ENCODE measurements at regions not wholly inside any gene's neighbourhood (a gene's known extent, or its start where the extent isn't known, plus 50 kb on each side); places are given as distances from the start of the nearest gene placed in this dataset.

DNA sequence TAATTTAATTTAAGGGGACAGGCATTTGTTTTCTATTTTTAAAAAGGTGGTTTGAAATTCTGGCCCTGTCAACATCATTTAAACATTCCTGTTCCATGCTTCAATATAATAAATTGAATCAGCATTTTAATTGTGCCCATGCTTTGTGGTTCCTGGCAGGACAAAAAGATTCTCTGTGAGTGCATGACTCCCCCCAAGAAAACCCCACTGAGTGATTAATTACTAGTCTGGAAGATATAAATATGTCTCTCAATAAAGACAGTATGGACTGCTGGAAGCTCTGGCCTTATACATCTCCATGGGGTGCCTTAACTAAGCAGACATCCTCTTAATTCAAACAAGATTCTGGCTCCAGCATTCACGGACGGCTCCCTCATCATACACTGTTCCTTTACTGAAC, 95.0 kb upstream of the PSMD7 start:
- ChIA-PET POLR2A (ENCODE audit: unreplicated experiment) (no interaction called here), CTCF (no interaction called here)
- DNase-seq (no peak), ATAC-seq (ENCODE audit: low read depth) (no peak)
- Histone ChIP-seq H4K91ac (ENCODE audit: insufficient read depth, low read depth, low read length) (no peak overlapping the region), H2BK20ac (ENCODE audit: low read depth, low read length) (no peak overlapping the region), H2AFZ (replicated peaks; ENCODE audit: low read length, poor library complexity) (no peak overlapping the region), H4K5ac (ENCODE audit: low read depth, low read length) (no peak overlapping the region), H3K56ac (ENCODE audit: extremely low read depth, insufficient read depth, low read length) (no peak overlapping the region), H3K79me1 (ENCODE audit: low read depth in 1 of 2, low read length in 2 of 2) (no peaks in the 10 kb centered on the region), H3K14ac (replicated peaks; ENCODE audit: low read depth, low read length) (no peak overlapping the region), H3K18ac (ENCODE audit: low read depth, low read length) (no peak overlapping the region), H4K20me1 (ENCODE audit: insufficient read depth, low read length) (no peaks in the 10 kb centered on the region), H3K4ac (ENCODE audit: low read depth, low read length) (no peak overlapping the region), H3K4me3 (ENCODE audit: insufficient read depth, low read depth, low read length) (no peak overlapping the region), H3K23ac (ENCODE audit: low read depth, low read length) (no peak overlapping the region), H3K9me3 (ENCODE audit: control insufficient read depth, insufficient read depth, low read length) (no peaks in the 10 kb centered on the region; the same call in 1 of the 2 replicates), H2BK5ac (ENCODE audit: low read depth, low read length, poor library complexity, severe bottlenecking) (no peak overlapping the region), H3K27ac (ENCODE audit: insufficient read depth, low read length) (no peak overlapping the region), H4K8ac (ENCODE audit: low read depth in 2 of 2, low read length in 2 of 2) (no peak overlapping the region), H2BK15ac (ENCODE audit: low read depth, low read length) (no peak overlapping the region), H3K9me1 (ENCODE audit: insufficient read depth, low read length) (no peaks in the 10 kb centered on the region), H3K27me3 (ENCODE audit: control insufficient read depth, insufficient read depth, low read length) (no peaks in the 10 kb centered on the region), H3K9ac (ENCODE audit: low read depth, low read length) (no peak overlapping the region), H3K36me3 (ENCODE audit: control insufficient read depth, insufficient read depth, low read length) (no peaks in the 10 kb centered on the region), H2AK5ac (ENCODE audit: low read depth, low read length) (no peak overlapping the region), H3K4me2 (ENCODE audit: low read depth, low read length) (no peak overlapping the region), H3K4me1 (ENCODE audit: control insufficient read depth, insufficient read depth, low read length) (peaks cover 1% of the 10 kb centered on the region; the same call in 1 of the 2 replicates), H2AK9ac (replicated peaks; ENCODE audit: low read depth, low read length, poor library complexity) (no peak overlapping the region), H2BK120ac (ENCODE audit: low read depth, low read length) (no peak overlapping the region)
- intact Hi-C loops (cut with micrococcal nuclease), result no loop called here
- BruUV-seq (replicated peaks), result no TSS peak
- no peak for TF ChIP-seq RAD21 (IDR thresholded peaks at IDR 0.05; ENCODE audit: low read length)
- TF ChIP-seq MAFK (IDR thresholded peaks at IDR 0.05; ENCODE audit: low read depth, low read length), result no peak
- no peak for TF ChIP-seq RFX5 (IDR thresholded peaks at IDR 0.05; ENCODE audit: low read depth, low read length)
- TF ChIP-seq CEBPB (IDR thresholded peaks at IDR 0.05; ENCODE audit: low read depth, low read length), result no peak
- TF ChIP-seq CHD1 (IDR thresholded peaks at IDR 0.05; ENCODE audit: low read depth, low read length), result no peak
- TF ChIP-seq SMC3 (IDR thresholded peaks at IDR 0.05; ENCODE audit: low read depth, low read length), result no peak
- TF ChIP-seq FOS (IDR thresholded peaks at IDR 0.05; ENCODE audit: low read depth, low read length), result no peak
- TF ChIP-seq NFE2L2 (IDR thresholded peaks at IDR 0.05; ENCODE audit: low read depth, low read length), result no peak
- no peak for TF ChIP-seq MAZ (IDR thresholded peaks at IDR 0.05; ENCODE audit: borderline replicate concordance, low read depth, low read length)
- TF ChIP-seq, protein P1, sequence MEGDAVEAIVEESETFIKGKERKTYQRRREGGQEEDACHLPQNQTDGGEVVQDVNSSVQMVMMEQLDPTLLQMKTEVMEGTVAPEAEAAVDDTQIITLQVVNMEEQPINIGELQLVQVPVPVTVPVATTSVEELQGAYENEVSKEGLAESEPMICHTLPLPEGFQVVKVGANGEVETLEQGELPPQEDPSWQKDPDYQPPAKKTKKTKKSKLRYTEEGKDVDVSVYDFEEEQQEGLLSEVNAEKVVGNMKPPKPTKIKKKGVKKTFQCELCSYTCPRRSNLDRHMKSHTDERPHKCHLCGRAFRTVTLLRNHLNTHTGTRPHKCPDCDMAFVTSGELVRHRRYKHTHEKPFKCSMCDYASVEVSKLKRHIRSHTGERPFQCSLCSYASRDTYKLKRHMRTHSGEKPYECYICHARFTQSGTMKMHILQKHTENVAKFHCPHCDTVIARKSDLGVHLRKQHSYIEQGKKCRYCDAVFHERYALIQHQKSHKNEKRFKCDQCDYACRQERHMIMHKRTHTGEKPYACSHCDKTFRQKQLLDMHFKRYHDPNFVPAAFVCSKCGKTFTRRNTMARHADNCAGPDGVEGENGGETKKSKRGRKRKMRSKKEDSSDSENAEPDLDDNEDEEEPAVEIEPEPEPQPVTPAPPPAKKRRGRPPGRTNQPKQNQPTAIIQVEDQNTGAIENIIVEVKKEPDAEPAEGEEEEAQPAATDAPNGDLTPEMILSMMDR (conservative IDR thresholded peaks at IDR 0.05; ENCODE audit: low read depth, low read length), result no peak
- dilution Hi-C loops (cut with HindIII; ENCODE audit: low sequenced_read_pairs, unreplicated experiment), result no loop called here
- WGBS, 2 experiments (ENCODE audit: extremely low coverage in 2 of 2, insufficient read length in 1 of 2), result no CpG with 5 or more reads among the region's 2 CpGs
- in situ Hi-C loops (cut with MboI; ENCODE audit: low sequenced_read_pairs), result no loop called here
